ENCODE measurements at regions not wholly inside any gene's neighbourhood (a gene's known extent, or its start where the extent isn't known, plus 50 kb on each side); places are given as distances from the start of the nearest gene placed in this dataset.

- peaks cover 100% of the 10 kb centered on the region for H3K27me3 ChIP-seq
- H3K4me1 ChIP-seq (ENCODE audit: control insufficient read depth in 1 of 2, insufficient read depth in 1 of 2, low read depth in 1 of 2, low read length in 1 of 2), result no peaks in the 10 kb centered on the region
- no peak for TF ChIP-seq CTCF (IDR thresholded peaks at IDR 0.05)
- H3K27ac ChIP-seq, result no peak overlapping the region
- H3K9me3 ChIP-seq, result no peaks in the 10 kb centered on the region
- no peaks in the 10 kb centered on the region for H3K36me3 ChIP-seq
- H3K4me3 ChIP-seq (ENCODE audit: low read depth in 1 of 2, low read length in 1 of 2), result no peak overlapping the region
These were observed 349.4 kb downstream of the FOXL1 start for GRCh38 chr16:86927699-86928098.

GRCh38 chr16:86928523-86929011, 350.2 kb downstream of the FOXL1 start:
- no peaks in the 10 kb centered on the region for H3K9me3 ChIP-seq
- no peak overlapping the region for H3K4me3 ChIP-seq (ENCODE audit: low read depth in 1 of 2, low read length in 1 of 2)
- H3K27ac ChIP-seq, result no peak overlapping the region
- TF ChIP-seq CTCF (IDR thresholded peaks at IDR 0.05), result no peak
- H3K27me3 ChIP-seq, result peaks cover 100% of the 10 kb centered on the region
- H3K4me1 ChIP-seq (ENCODE audit: control insufficient read depth in 1 of 2, insufficient read depth in 1 of 2, low read depth in 1 of 2, low read length in 1 of 2), result no peaks in the 10 kb centered on the region
- no peaks in the 10 kb centered on the region for H3K36me3 ChIP-seq

GRCh38 chr16:86929057-86929871, 350.9 kb downstream of the FOXL1 start:
- peaks cover 100% of the 10 kb centered on the region for H3K27me3 ChIP-seq
- no peaks in the 10 kb centered on the region for H3K36me3 ChIP-seq
- TF ChIP-seq CTCF (IDR thresholded peaks at IDR 0.05), result no peak
- no peak overlapping the region for H3K27ac ChIP-seq
- H3K4me1 ChIP-seq (ENCODE audit: control insufficient read depth in 1 of 2, insufficient read depth in 1 of 2, low read depth in 1 of 2, low read length in 1 of 2), result no peaks in the 10 kb centered on the region
- H3K4me3 ChIP-seq (ENCODE audit: low read depth in 1 of 2, low read length in 1 of 2), result no peak overlapping the region
- H3K9me3 ChIP-seq, result no peaks in the 10 kb centered on the region

- no peak overlapping the region for H3K27ac ChIP-seq
- no peak for TF ChIP-seq CTCF (IDR thresholded peaks at IDR 0.05)
These were observed 351.7 kb downstream of the FOXL1 start for GRCh38 chr16:86930001-86930400.

GRCh38 chr16:86930663-86931373, 352.5 kb downstream of the FOXL1 start:
- no peaks in the 10 kb centered on the region for H3K9me3 ChIP-seq
- TF ChIP-seq CTCF (IDR thresholded peaks at IDR 0.05), result no peak
- H3K27me3 ChIP-seq, result peaks cover 100% of the 10 kb centered on the region
- no peak overlapping the region for H3K4me3 ChIP-seq (ENCODE audit: low read depth in 1 of 2, low read length in 1 of 2)
- H3K4me1 ChIP-seq (ENCODE audit: control insufficient read depth in 1 of 2, insufficient read depth in 1 of 2, low read depth in 1 of 2, low read length in 1 of 2), result no peaks in the 10 kb centered on the region
- H3K36me3 ChIP-seq, result no peaks in the 10 kb centered on the region
- no peak overlapping the region for H3K27ac ChIP-seq

More at GRCh38 chr16:86930001-86930400, 351.7 kb downstream of the FOXL1 start:
- Histone ChIP-seq H3K4me3 (ENCODE audit: low read depth in 1 of 2, low read length in 1 of 2) (no peak overlapping the region), H3K27me3 (peaks cover 100% of the 10 kb centered on the region), H3K9me3 (no peaks in the 10 kb centered on the region), H3K4me1 (ENCODE audit: control insufficient read depth in 1 of 2, insufficient read depth in 1 of 2, low read depth in 1 of 2, low read length in 1 of 2) (no peaks in the 10 kb centered on the region), H3K36me3 (no peaks in the 10 kb centered on the region)

All from neutrophil (primary cell).